Astrocyte (in vitro differentiated cells and primary cell): ENCODE measurements at regions not wholly inside any gene's neighbourhood (a gene's known extent, or its start where the extent isn't known, plus 50 kb on each side); places are given as distances from the start of the nearest gene placed in this dataset.

Experiments used
- DNase-seq: peaks from one replicate; pipeline ENCODE4 v3.0.0-alpha.2; 2010; ENCODE audit warnings: low read depth
- FAIRE-seq: peaks from 2 replicates; lab custom pipeline; 2011; peaks lifted over from hg19 to GRCh38; lab: Jason Lieb, UNC
- H2AFZ ChIP-seq: 2 replicates; pipeline ENCODE4 v1.6.0; 2012; ENCODE audit warnings: low read depth, low read length, inconsistent platforms
- H3K27ac ChIP-seq: 2 replicates; pipeline ENCODE4 v1.5.1; 2011; ENCODE audit warnings: low read depth, low read length, inconsistent platforms
- H3K27me3 ChIP-seq: 2 replicates; pipeline ENCODE4 v1.6.0; 2011; ENCODE audit warnings: low read length, inconsistent platforms; ENCODE audit not compliant: insufficient read depth
- H3K36me3 ChIP-seq: 2 replicates; pipeline ENCODE4 v1.5.1; 2011; ENCODE audit warnings: low read length, inconsistent platforms; ENCODE audit not compliant: insufficient read depth
- H3K4me1 ChIP-seq: 2 replicates; pipeline ENCODE4 v1.5.1; 2011; ENCODE audit warnings: low read length, inconsistent platforms; ENCODE audit not compliant: insufficient read depth
- H3K4me2 ChIP-seq: 2 replicates; pipeline ENCODE4 v1.6.0; 2012; ENCODE audit warnings: low read length, inconsistent platforms
- H3K4me3 ChIP-seq: 2 replicates; pipeline ENCODE4 v1.5.1; 2011; ENCODE audit warnings: low read depth, mild to moderate bottlenecking, low read length, inconsistent platforms; ENCODE audit not compliant: insufficient read depth
- H3K79me2 ChIP-seq: 2 replicates; pipeline ENCODE4 v1.6.0; 2012; ENCODE audit warnings: mild to moderate bottlenecking, low read length, inconsistent platforms; ENCODE audit not compliant: insufficient read depth
- H3K9ac ChIP-seq: 2 replicates; pipeline ENCODE4 v1.6.0; 2012; ENCODE audit warnings: mild to moderate bottlenecking, low read length, inconsistent platforms
- H3K9me3 ChIP-seq: 2 replicates; pipeline ENCODE4 v1.5.1; 2012; ENCODE audit warnings: low read depth, mild to moderate bottlenecking, low read length, inconsistent platforms; ENCODE audit not compliant: insufficient read depth
- H4K20me1 ChIP-seq: 2 replicates; pipeline ENCODE4 v1.6.0; 2012; ENCODE audit warnings: low read length, inconsistent platforms; ENCODE audit not compliant: insufficient read depth
- H3K27ac Mint-ChIP-seq: one replicate; pipeline ENCODE4 v1.8.0; 2021; ENCODE audit warnings: mild to moderate bottlenecking, mixed read lengths; ENCODE audit not compliant: unreplicated experiment
- H3K27me3 Mint-ChIP-seq: one replicate; pipeline ENCODE4 v1.8.0; 2021; ENCODE audit warnings: low read depth, mixed read lengths; ENCODE audit not compliant: unreplicated experiment
- H3K36me3 Mint-ChIP-seq: one replicate; pipeline ENCODE4 v1.8.0; 2021; ENCODE audit warnings: low read depth, mixed read lengths; ENCODE audit not compliant: unreplicated experiment
- H3K4me1 Mint-ChIP-seq: one replicate; pipeline ENCODE4 v1.8.0; 2021; ENCODE audit warnings: low read depth, mixed read lengths; ENCODE audit not compliant: unreplicated experiment
- H3K4me3 Mint-ChIP-seq: one replicate; pipeline ENCODE4 v1.8.0; 2021; ENCODE audit warnings: mild to moderate bottlenecking, moderate library complexity, mixed read lengths; ENCODE audit not compliant: unreplicated experiment
- H3K9me3 Mint-ChIP-seq: one replicate; pipeline ENCODE4 v1.8.0; 2021; ENCODE audit warnings: mild to moderate bottlenecking, mixed read lengths; ENCODE audit not compliant: unreplicated experiment
- CTCF ChIP-seq: IDR thresholded peaks from 2 replicates; pipeline ENCODE4 v1.5.1; 2011; ENCODE audit warnings: low read depth, mild to moderate bottlenecking, inconsistent platforms, low read length, moderate library complexity; ENCODE audit not compliant: insufficient read depth
- EZH2 ChIP-seq: IDR thresholded peaks from 2 replicates; pipeline ENCODE4 v1.6.1; 2012; ENCODE audit warnings: mild to moderate bottlenecking, low read length, inconsistent platforms; ENCODE audit not compliant: insufficient read depth

DNA sequence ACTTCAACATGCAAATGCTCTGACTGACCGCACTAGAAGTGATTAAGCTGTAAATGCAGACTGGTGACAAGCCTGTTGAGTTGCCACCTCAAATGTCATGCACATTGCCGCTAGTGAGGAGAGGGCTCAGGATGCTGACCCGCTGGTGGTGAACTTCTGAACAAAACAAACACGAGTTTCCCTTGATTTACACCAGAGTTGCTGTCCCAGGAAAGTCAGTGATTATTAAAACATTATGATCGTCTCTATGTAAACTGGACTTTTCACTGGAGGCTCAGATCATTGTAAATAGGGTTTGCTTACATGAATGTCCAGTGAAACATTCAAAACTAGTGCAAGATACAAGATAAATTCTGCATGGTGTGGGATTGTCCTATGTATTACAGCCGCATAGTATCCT lies 420.1 kb downstream of the PREX1 start:
- peaks cover 24% of the 10 kb centered on the region for H3K27me3 Mint-ChIP-seq

GRCh38 chr20:48406912-48407340 lies 420.9 kb downstream of the PREX1 start:
- FAIRE-seq: no peak
- TF ChIP-seq CTCF (no peak), EZH2 (no peak)
- peaks cover 9% of the 10 kb centered on the region for H3K4me1 Mint-ChIP-seq
- no peaks in the 10 kb centered on the region for H3K79me2 ChIP-seq
- H3K36me3 ChIP-seq: no peaks in the 10 kb centered on the region
- H2AFZ ChIP-seq: no peak overlapping the region
- H3K9ac ChIP-seq: no peak overlapping the region
- no peaks in the 10 kb centered on the region for H3K9me3 ChIP-seq
- H3K4me1 ChIP-seq: no peaks in the 10 kb centered on the region
- H3K36me3 Mint-ChIP-seq: no peaks in the 10 kb centered on the region
- no peak overlapping the region for H3K4me2 ChIP-seq
- H3K27me3 Mint-ChIP-seq: peaks cover 24% of the 10 kb centered on the region
- H4K20me1 ChIP-seq: no peaks in the 10 kb centered on the region
- H3K9me3 Mint-ChIP-seq: no peaks in the 10 kb centered on the region
- peaks cover 15% of the 10 kb centered on the region for H3K27me3 ChIP-seq
- no peak overlapping the region for H3K4me3 ChIP-seq
- no peak overlapping the region for H3K27ac Mint-ChIP-seq
- no peak for DNase-seq
- no peak overlapping the region for H3K4me3 Mint-ChIP-seq
- no peak overlapping the region for H3K27ac ChIP-seq

More for the DNA sequence above, 420.1 kb downstream of the PREX1 start:
- TF ChIP-seq EZH2: no peak
- no peak for TF ChIP-seq CTCF
- no peaks in the 10 kb centered on the region for H3K9me3 ChIP-seq
- H4K20me1 ChIP-seq: no peaks in the 10 kb centered on the region
- Mint-ChIP-seq H3K9me3 (no peaks in the 10 kb centered on the region), H3K27ac (no peak overlapping the region), H3K36me3 (no peaks in the 10 kb centered on the region), H3K4me1 (peaks cover 9% of the 10 kb centered on the region), H3K4me3 (no peak overlapping the region)
- H3K4me2 ChIP-seq: no peak overlapping the region
- FAIRE-seq: no peak
- H3K27ac ChIP-seq: no peak overlapping the region
- H2AFZ ChIP-seq: no peak overlapping the region
- peaks cover 12% of the 10 kb centered on the region for H3K27me3 ChIP-seq
- H3K79me2 ChIP-seq: no peaks in the 10 kb centered on the region
- DNase-seq: no peak
- H3K4me3 ChIP-seq: no peak overlapping the region
- H3K36me3 ChIP-seq: no peaks in the 10 kb centered on the region
- H3K4me1 ChIP-seq: no peaks in the 10 kb centered on the region
- no peak overlapping the region for H3K9ac ChIP-seq

- peaks cover 9% of the 10 kb centered on the region for H3K4me1 Mint-ChIP-seq
- H3K4me2 ChIP-seq: no peak overlapping the region
- H3K27ac Mint-ChIP-seq: no peak overlapping the region
- no peak overlapping the region for H3K4me3 ChIP-seq
- no peak overlapping the region for H3K9ac ChIP-seq
- no peaks in the 10 kb centered on the region for H3K4me1 ChIP-seq
- DNase-seq (peak; percentile 21), FAIRE-seq (no peak)
- no peaks in the 10 kb centered on the region for H4K20me1 ChIP-seq
- H2AFZ ChIP-seq: no peak overlapping the region
- H3K36me3 ChIP-seq: no peaks in the 10 kb centered on the region
- H3K9me3 ChIP-seq: no peaks in the 10 kb centered on the region
- H3K27me3 ChIP-seq: peaks cover 19% of the 10 kb centered on the region
- H3K27ac ChIP-seq: no peak overlapping the region
- no peaks in the 10 kb centered on the region for H3K9me3 Mint-ChIP-seq
- no peaks in the 10 kb centered on the region for H3K36me3 Mint-ChIP-seq
- no peaks in the 10 kb centered on the region for H3K79me2 ChIP-seq
- H3K27me3 Mint-ChIP-seq: peaks cover 29% of the 10 kb centered on the region
- TF ChIP-seq CTCF: no peak
- TF ChIP-seq EZH2: no peak
- H3K4me3 Mint-ChIP-seq: no peak overlapping the region
Observed at GRCh38 chr20:48406498-48406897, 421.3 kb downstream of the PREX1 start.
